IMR-90 (cell line): ENCODE measurements at regions not wholly inside any gene's neighbourhood (a gene's known extent, or its start where the extent isn't known, plus 50 kb on each side); places are given as distances from the start of the nearest gene placed in this dataset.
A peak's percentile ranks its signal among the peaks of the same experiment; 100 is the strongest.

ENCODE experiments used
- ATAC-seq: fragments of 200-7000 bp; cut with Tn5 transposase; 2 replicates; pipeline ENCODE4 v1.9.1; 2020; ENCODE audit warnings: low read depth, mild to moderate bottlenecking, moderate library complexity
- BruUV-seq: library from RNA; stranded (reverse); fragments of 400-500 nt; replicated peaks from 2 replicates; lab custom pipeline; 2021; lab: Mats Ljungman, UMichigan
- CTCF ChIA-PET: fragments of 300-600 bp; formaldehyde crosslinking; extraction: SDS; loops from one replicate; lab custom pipeline; 2021; ENCODE audit warnings: antibody characterized with exemption; lab: Yijun Ruan, JAX
- POLR2A ChIA-PET: fragments of 300-600 bp; sonication (Branson Sonifier 250); formaldehyde crosslinking; loops from one replicate; lab custom pipeline; 2022; ENCODE audit warnings: antibody characterized with exemption; ENCODE audit not compliant: unreplicated experiment; lab: Charles Lee
- DNase-seq: peaks from one replicate; pipeline ENCODE4 v3.0.0; 2013
- H2AFZ ChIP-seq: replicated peaks from 2 replicates; pipeline ENCODE3; 2013; ENCODE audit warnings: low read length, mild to moderate bottlenecking; ENCODE audit not compliant: poor library complexity
- H2AK5ac ChIP-seq: 2 replicates; pipeline ENCODE4 v1.6.1; 2013; ENCODE audit warnings: low read depth, low read length, inconsistent platforms
- H2AK9ac ChIP-seq: replicated peaks from 2 replicates; pipeline ENCODE3; 2013; ENCODE audit warnings: mild to moderate bottlenecking, low read depth, low read length, moderate library complexity; ENCODE audit not compliant: poor library complexity
- H2BK120ac ChIP-seq: 2 replicates; pipeline ENCODE4 v1.6.1; 2013; ENCODE audit warnings: low read depth, low read length, inconsistent platforms
- H2BK15ac ChIP-seq: 3 replicates; pipeline ENCODE4 v1.6.1; 2013; ENCODE audit warnings: low read depth, low read length, inconsistent platforms
- H2BK20ac ChIP-seq: 2 replicates; pipeline ENCODE4 v1.6.1; 2013; ENCODE audit warnings: low read depth, mild to moderate bottlenecking, inconsistent platforms, low read length, moderate library complexity
- H2BK5ac ChIP-seq: 2 replicates; pipeline ENCODE4 v1.6.1; 2013; ENCODE audit warnings: mild to moderate bottlenecking, low read depth, low read length, inconsistent platforms; ENCODE audit not compliant: poor library complexity, severe bottlenecking
- H3K14ac ChIP-seq: replicated peaks from 2 replicates; pipeline ENCODE4 v1.6.1; 2013; ENCODE audit warnings: low read depth, low read length, inconsistent platforms
- H3K18ac ChIP-seq: 2 replicates; pipeline ENCODE4 v1.6.1; 2013; ENCODE audit warnings: low read depth, low read length, control low read depth
- H3K23ac ChIP-seq: 2 replicates; pipeline ENCODE4 v1.6.1; 2013; ENCODE audit warnings: low read depth, low read length, inconsistent platforms
- H3K27ac ChIP-seq: 2 replicates; pipeline ENCODE4 v1.5.1; 2013; ENCODE audit warnings: mild to moderate bottlenecking, control low read depth, low read length; ENCODE audit not compliant: insufficient read depth
- H3K27me3 ChIP-seq: 2 replicates; pipeline ENCODE4 v1.6.1; 2013; ENCODE audit warnings: low read length; ENCODE audit not compliant: control insufficient read depth, insufficient read depth
- H3K36me3 ChIP-seq: 2 replicates; pipeline ENCODE4 v1.6.1; 2013; ENCODE audit warnings: low read length, mixed read lengths; ENCODE audit not compliant: control insufficient read depth, insufficient read depth
- H3K4ac ChIP-seq: 2 replicates; pipeline ENCODE4 v1.6.1; 2013; ENCODE audit warnings: low read depth, low read length, inconsistent platforms
- H3K4me1 ChIP-seq: 2 replicates; pipeline ENCODE4 v1.6.1; 2013; ENCODE audit warnings: low read length, mixed read lengths; ENCODE audit not compliant: control insufficient read depth, insufficient read depth
- H3K4me2 ChIP-seq: 2 replicates; pipeline ENCODE4 v1.6.1; 2013; ENCODE audit warnings: low read depth, mild to moderate bottlenecking, control low read depth, low read length, moderate library complexity
- H3K4me3 ChIP-seq: 2 replicates; pipeline ENCODE4 v1.5.1; 2013; ENCODE audit warnings: low read depth, mild to moderate bottlenecking, control low read depth, low read length, moderate library complexity; ENCODE audit not compliant: insufficient read depth
- H3K56ac ChIP-seq: 2 replicates; pipeline ENCODE4 v1.6.1; 2013; ENCODE audit warnings: low read length, inconsistent platforms; ENCODE audit not compliant: insufficient read depth; ENCODE audit errors: extremely low read depth
- H3K79me1 ChIP-seq, 2 experiments: 2 replicates each; pipeline ENCODE4 v1.6.1; 2013; ENCODE audit warnings: low read length in 2 of 2, inconsistent platforms in 1 of 2, low read depth in 1 of 2
- H3K9ac ChIP-seq: 2 replicates; pipeline ENCODE4 v1.6.1; 2013; ENCODE audit warnings: low read depth, low read length, control low read depth
- H3K9me1 ChIP-seq: 2 replicates; pipeline ENCODE4 v1.6.1; 2013; ENCODE audit warnings: low read length, inconsistent platforms; ENCODE audit not compliant: insufficient read depth
- H3K9me3 ChIP-seq: 2 replicates; pipeline ENCODE4 v1.6.1; 2013; ENCODE audit warnings: low read length; ENCODE audit not compliant: control insufficient read depth, insufficient read depth
- H4K20me1 ChIP-seq: 2 replicates; pipeline ENCODE4 v1.6.1; 2013; ENCODE audit warnings: low read length, inconsistent platforms; ENCODE audit not compliant: insufficient read depth
- H4K5ac ChIP-seq: 2 replicates; pipeline ENCODE4 v1.6.1; 2013; ENCODE audit warnings: mild to moderate bottlenecking, low read depth, low read length, control low read depth
- H4K8ac ChIP-seq, 2 experiments: 2 replicates each; pipeline ENCODE4 v1.6.1; 2013; ENCODE audit warnings: low read depth in 2 of 2, low read length in 2 of 2, control low read depth in 1 of 2, inconsistent platforms in 1 of 2
- H4K91ac ChIP-seq: 2 replicates; pipeline ENCODE4 v1.6.1; 2013; ENCODE audit warnings: low read depth, low read length, inconsistent platforms; ENCODE audit not compliant: insufficient read depth
- BHLHE40 ChIP-seq: fragments of 150-350 bp; IDR thresholded peaks from 2 replicates; pipeline ENCODE4 v1.6.1; 2016; ENCODE audit warnings: mild to moderate bottlenecking, low read depth, low read length
- CTCF ChIP-seq: conservative IDR thresholded peaks from 2 replicates; pipeline ENCODE4 v1.5.1; 2012; ENCODE audit warnings: mild to moderate bottlenecking, low read depth, low read length, improper control_type of control experiment
- ELK1 ChIP-seq: fragments of 150-350 bp; IDR thresholded peaks from 2 replicates; pipeline ENCODE4 v1.6.1; 2016; ENCODE audit warnings: low read depth, mild to moderate bottlenecking, low read length, moderate library complexity, borderline replicate concordance
- FOS ChIP-seq: fragments of 150-350 bp; IDR thresholded peaks from 2 replicates; pipeline ENCODE4 v1.6.1; 2016; ENCODE audit warnings: low read depth, low read length
- MAFK ChIP-seq: IDR thresholded peaks from 2 replicates; pipeline ENCODE4 v1.6.1; 2012; ENCODE audit warnings: low read depth, low read length, improper control_type of control experiment
- MAZ ChIP-seq: IDR thresholded peaks from 2 replicates; pipeline ENCODE4 v1.6.1; 2012; ENCODE audit warnings: low read depth, mild to moderate bottlenecking, low read length, improper control_type of control experiment, moderate library complexity, borderline replicate concordance
- MXI1 ChIP-seq: IDR thresholded peaks from 2 replicates; pipeline ENCODE4 v1.6.1; 2012; ENCODE audit warnings: low read depth, mild to moderate bottlenecking, low read length, moderate library complexity, borderline replicate concordance
- POLR2A ChIP-seq: IDR thresholded peaks from 2 replicates; pipeline ENCODE4 v1.6.1; 2012; ENCODE audit warnings: mild to moderate bottlenecking, low read depth, low read length
- RAD21 ChIP-seq: IDR thresholded peaks from 2 replicates; pipeline ENCODE4 v1.6.1; 2012; ENCODE audit warnings: low read length, improper control_type of control experiment
- RCOR1 ChIP-seq: IDR thresholded peaks from 2 replicates; pipeline ENCODE4 v1.6.1; 2012; ENCODE audit warnings: mild to moderate bottlenecking, low read length, improper control_type of control experiment; ENCODE audit not compliant: insufficient replicate concordance
- RFX5 ChIP-seq: IDR thresholded peaks from 2 replicates; pipeline ENCODE4 v1.8.0; 2012; ENCODE audit warnings: low read depth, mild to moderate bottlenecking, low read length, moderate library complexity
- SMC3 ChIP-seq: fragments of 150-350 bp; IDR thresholded peaks from 2 replicates; pipeline ENCODE4 v1.6.1; 2016; ENCODE audit warnings: low read depth, mild to moderate bottlenecking, antibody characterized with exemption, low read length, moderate library complexity
- USF2 ChIP-seq: fragments of 150-350 bp; IDR thresholded peaks from 2 replicates; pipeline ENCODE4 v1.6.1; 2017; ENCODE audit warnings: mild to moderate bottlenecking, antibody characterized with exemption, low read length, low read depth
- WGBS, 2 experiments: methylation state at CpG; one replicate each; pipeline versions ENCODE4 v1.1.5 to v1.1.7; 2013; ENCODE audit warnings: missing lambda C conversion rate in 2 of 2; ENCODE audit not compliant: insufficient read length in 1 of 2; ENCODE audit errors: extremely low coverage in 2 of 2; 5-methylcytosine and 5-hydroxymethylcytosine counted together
- dilution Hi-C: fragments of 300-500 bp; cut with HindIII; formaldehyde crosslinking; loops from one replicate; pipeline ENCODE4 v1.14.3; 2018; ENCODE audit warnings: low sequenced_read_pairs; ENCODE audit not compliant: unreplicated experiment
- in situ Hi-C: fragments of 300-500 bp; cut with MboI; formaldehyde crosslinking; loops from 3 replicates; pipeline ENCODE4 v1.14.3; 2019; ENCODE audit warnings: low sequenced_read_pairs, inconsistent platforms, mixed read lengths
- intact Hi-C: fragments of 100-400 bp; cut with micrococcal nuclease; formaldehyde crosslinking; loops from 2 replicates; pipeline ENCODE4 v1.10.0; 2022

- peak overlapping the region; percentile 22; the same call in 1 of the 2 replicates for H3K4me2 ChIP-seq
- no peak overlapping the region for H3K14ac ChIP-seq
- H2BK5ac ChIP-seq: no peak overlapping the region
- no peak overlapping the region for H2BK120ac ChIP-seq
- H3K4me1 ChIP-seq: peaks cover 2% of the 10 kb centered on the region; the same call in 1 of the 2 replicates
- no peak overlapping the region for H3K4me3 ChIP-seq
- no peaks in the 10 kb centered on the region for H3K79me1 ChIP-seq
- intact Hi-C loops (no loop called here), in situ Hi-C loops (no loop called here), dilution Hi-C loops (no loop called here)
- ATAC-seq (peak; percentile 42; the same call in 1 of the 2 replicates), DNase-seq (peak; percentile 73)
- no TSS peak for BruUV-seq
- no peak overlapping the region for H2BK20ac ChIP-seq
- TF ChIP-seq MXI1 (no peak), MAFK (no peak), RCOR1 (no peak), POLR2A (no peak), RAD21 (no peak), ELK1 (no peak), MAZ (no peak), CTCF (no peak), SMC3 (no peak), BHLHE40 (no peak), RFX5 (no peak), FOS (no peak), USF2 (no peak)
- H3K27me3 ChIP-seq: no peaks in the 10 kb centered on the region
- no peak overlapping the region for H3K56ac ChIP-seq
- H3K23ac ChIP-seq: no peak overlapping the region
- no peak overlapping the region for H4K5ac ChIP-seq
- no peak overlapping the region for H2AK5ac ChIP-seq
- H4K8ac ChIP-seq: no peak overlapping the region
- H3K36me3 ChIP-seq: no peaks in the 10 kb centered on the region
- H4K91ac ChIP-seq: no peak overlapping the region
- ChIA-PET CTCF (no interaction called here), POLR2A (no interaction called here)
- no peak overlapping the region for H3K9ac ChIP-seq
- no peaks in the 10 kb centered on the region for H3K9me1 ChIP-seq
- H3K18ac ChIP-seq: no peak overlapping the region
- no peak overlapping the region for H2AFZ ChIP-seq
- H3K27ac ChIP-seq: no peak overlapping the region
- no peak overlapping the region for H2BK15ac ChIP-seq
- H2AK9ac ChIP-seq: no peak overlapping the region
- no CpG with 5 or more reads among the region's 3 CpGs for WGBS, 2 experiments
- no peaks in the 10 kb centered on the region for H3K9me3 ChIP-seq
- no peaks in the 10 kb centered on the region for H4K20me1 ChIP-seq
- H3K4ac ChIP-seq: no peak overlapping the region
Measured at GRCh38 chr3:107082527-107082926, 294.7 kb upstream of the CCDC54 start.
